Dermis blood vessel endothelial cell (primary cell): ENCODE measurements at regions not wholly inside any gene's neighbourhood (a gene's known extent, or its start where the extent isn't known, plus 50 kb on each side); places are given as distances from the start of the nearest gene placed in this dataset.

Experiments
- DNase-seq: peaks from one replicate; pipeline ENCODE4 v3.0.0; 2010

DNA sequence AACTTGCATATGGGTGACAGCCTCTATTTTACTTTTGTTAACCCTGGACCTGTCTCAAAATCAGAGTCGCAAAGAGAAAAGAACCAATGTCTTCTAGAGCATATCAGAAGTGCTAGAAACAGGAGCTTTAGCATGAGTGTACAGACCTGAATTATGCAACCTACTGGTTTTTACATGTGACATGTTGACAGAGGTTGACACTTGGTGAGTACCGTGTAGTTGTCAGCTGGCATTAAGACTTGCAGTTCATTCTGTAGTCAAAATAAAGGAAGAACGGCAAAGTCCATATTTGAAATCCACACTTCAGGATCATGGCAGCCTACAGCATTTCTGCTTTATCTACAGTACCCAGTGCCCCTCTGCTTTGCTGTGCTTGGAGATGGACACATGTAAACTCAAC lies 291.9 kb upstream of the TENM3 start:
- no peak for DNase-seq

DNA sequence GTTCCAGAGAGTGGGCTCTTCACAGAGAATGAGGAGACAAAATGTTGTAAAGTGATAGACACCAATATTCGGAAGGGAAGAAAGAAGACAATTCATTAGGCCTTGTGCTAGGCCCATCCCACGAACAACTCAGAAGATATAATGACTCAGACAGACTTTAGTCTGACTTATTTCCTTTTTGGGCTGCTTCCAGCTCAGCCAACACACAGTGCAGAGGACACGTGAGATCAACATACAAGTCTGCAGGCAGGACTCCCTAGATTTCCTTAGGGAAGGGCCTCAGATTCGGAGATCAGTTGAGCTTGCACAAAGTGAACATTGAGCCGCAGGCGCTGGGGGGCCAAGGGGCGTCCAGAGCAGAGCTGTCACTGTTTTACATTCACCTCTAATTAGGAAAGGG lies 290.7 kb upstream of the TENM3 start:
- DNase-seq, result no peak

DNA sequence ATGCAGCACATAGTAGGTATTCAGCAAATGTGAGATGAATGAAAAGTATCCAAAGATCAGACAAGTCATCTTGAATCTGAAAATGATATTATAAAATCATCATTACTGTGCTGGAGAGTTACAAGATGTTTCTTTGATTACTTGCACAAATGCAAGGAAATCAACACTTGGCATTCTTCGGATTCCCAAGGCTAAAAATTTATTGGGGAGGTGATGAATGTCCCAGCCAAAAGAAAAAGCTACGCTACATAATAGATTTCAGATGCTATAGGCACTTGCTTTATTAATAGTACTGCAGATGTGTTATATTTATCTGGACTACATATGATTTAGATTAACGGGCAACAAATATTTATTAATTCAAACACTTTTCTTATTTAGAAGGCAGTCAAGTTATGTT lies 286.7 kb upstream of the TENM3 start:
- no peak for DNase-seq

DNA sequence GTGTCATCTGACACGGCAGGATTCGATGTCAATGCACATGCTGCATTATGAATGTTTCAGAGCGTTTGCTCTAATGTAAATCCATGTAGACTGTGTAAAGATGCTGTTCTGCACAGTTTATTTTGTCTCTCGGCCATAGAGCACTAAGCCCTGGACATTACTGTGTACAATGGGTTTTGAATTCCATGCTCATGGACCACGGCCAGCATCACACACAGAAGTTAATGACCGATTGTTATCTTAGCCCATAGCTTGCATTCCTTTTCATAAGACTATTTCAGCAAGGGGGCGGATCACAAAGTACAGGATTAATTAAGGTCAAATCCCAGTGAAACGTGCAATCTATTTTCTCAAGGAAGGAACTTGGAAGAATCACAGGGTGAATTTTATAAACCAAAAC lies 286.1 kb upstream of the TENM3 start:
- no peak for DNase-seq

DNA sequence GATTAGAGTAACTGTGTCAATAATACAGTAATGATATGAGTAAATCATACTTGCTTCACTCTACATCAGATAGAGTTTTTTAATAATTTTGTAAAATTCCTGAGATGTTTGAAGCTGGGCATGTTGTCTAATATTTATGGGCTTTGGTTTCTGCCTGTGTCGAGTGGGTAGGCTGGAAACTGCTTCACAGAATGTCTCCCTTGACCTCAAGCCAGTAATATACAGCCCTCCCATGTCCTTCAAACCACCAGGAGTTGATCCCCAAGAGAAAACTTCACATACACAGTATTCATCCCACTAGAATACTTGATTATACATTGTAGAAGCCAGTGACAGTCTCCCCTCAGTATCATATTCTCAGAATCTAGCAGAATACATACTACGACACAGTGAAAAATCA lies 284.8 kb upstream of the TENM3 start:
- DNase-seq, result no peak

DNA sequence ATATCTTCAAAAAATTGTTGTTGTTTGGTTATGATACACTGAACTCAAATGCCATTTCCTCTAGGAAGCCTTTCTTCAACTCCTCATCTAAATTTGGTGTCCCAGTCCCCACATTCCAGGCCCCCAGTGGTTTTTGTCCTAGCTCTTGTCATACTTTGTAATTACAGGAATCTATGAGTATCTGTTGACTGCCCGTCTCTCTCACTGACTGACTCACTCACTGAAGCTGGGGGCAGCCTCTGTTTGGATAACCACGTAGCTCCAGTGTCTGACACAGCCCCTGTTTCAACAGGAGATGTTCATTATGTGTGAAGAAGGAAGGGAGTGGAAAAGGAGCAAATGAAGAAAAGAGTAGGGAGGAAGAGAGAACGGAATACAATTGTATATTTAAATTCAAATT lies 284.1 kb upstream of the TENM3 start:
- DNase-seq, result no peak

DNA sequence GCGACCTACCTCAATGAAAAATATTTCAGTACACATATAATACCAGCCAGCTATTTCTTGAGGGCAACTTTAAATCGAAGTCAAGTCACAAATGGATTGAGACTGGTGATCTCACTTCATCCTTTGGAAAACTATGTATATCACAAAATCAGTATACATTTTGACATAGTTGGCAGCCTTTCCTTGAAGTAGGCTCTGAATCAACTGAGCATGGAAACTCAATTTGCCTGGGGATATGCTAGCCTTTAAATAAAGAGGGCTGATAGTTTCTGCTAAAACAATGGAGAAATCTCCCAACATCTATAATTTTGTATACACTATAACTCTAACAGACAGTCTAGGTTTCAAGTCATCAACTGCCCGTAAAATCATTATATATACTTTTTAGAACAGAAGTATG lies 282.8 kb upstream of the TENM3 start:
- DNase-seq, result no peak

DNA sequence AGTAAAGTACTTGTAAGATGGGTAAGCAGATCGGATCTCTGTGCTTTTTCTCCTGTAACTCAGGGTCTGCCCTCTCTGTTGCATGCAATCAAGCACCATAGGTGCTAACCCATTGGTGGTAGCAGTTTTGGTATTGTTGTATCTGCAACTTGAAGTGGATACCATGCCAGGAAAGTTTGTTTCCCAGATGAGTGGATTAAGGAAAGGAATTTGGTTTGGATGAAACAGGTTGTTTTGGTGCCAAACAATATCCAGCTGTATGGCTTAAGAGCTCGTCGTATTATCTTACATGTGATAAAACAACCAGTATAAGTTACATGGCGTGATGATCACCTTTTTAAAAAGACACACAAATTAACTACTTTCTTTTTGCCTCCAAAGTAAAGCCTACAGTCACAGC lies 280.9 kb upstream of the TENM3 start:
- no peak for DNase-seq

DNA sequence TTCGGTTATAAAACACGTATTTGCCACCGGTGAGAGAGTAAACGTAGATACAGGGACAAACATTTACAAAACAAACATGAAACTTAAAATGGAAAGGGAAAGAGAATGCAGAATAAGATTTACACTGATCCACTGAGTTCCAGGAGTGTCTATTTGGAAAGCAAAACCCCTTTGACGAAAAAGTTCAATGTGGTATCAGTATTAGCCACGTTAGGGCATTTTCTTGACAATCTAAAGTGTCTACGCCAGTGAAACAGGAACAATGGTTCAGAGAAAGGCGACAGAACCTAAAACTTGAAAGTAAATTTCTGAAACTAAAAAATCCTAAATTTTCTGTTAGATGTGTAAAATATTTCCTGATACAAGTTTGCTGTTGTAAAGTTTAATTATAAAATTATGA lies 278.5 kb upstream of the TENM3 start:
- no peak for DNase-seq

DNA sequence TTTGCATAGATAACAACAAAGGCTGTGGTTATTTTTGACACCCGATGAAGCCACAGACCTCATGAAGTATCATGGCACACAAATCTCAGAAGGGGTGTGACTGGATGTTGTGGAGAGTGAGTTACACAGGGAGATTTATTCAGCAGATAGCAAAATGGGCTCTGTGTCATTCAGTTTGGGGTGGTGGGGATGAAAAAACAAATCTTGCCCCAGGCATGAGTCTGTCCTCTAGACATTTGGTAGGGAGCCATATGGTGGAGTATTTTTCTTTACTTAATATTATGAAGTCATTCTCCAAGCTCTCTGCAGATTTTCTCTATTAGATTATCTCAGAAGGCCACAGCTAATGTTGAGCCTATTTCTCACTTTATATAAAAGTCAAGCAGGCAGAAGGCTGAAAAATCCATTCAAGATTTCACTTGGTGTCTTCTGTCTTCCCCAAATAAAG lies 277.1 kb upstream of the TENM3 start:
- DNase-seq, result no peak

DNA sequence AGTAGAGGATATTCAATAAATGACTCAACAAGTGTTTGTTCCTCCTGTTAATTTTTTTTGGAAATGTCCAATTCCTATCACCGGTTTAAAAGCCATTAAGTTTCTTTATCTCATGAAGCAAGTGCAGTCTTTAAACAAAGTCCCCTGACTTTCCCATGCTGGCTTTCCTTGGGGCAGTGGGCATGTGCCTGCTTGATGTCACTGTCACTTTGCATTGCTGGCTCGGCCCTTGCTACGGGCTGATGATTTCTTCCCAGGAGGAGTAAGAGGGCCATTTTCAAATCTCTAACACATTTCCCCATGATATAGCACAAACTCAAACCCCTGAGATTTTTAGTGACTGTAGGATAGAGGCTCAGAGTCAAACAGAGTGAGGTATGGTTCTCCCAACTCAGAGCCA lies 275.8 kb upstream of the TENM3 start:
- DNase-seq, result no peak

DNA sequence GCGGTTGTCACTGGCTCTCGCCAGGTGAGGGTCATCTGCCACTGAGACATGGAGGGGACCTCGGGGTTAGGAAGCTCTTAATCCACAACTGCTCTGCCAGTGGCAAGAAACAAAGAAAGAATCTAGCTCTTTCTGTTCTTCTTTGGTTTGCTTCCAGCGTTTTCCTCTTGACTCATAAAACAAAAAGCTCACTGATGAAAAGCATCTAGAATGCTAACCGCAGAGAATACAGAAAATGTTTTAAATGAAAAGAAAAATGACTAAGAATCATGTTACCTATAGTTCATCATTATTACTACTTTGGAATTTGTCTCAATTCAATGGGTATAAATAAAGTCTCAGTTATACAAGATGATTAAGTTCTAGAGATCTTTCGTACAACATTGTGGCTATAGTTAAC lies 274.8 kb upstream of the TENM3 start:
- DNase-seq, result no peak

DNA sequence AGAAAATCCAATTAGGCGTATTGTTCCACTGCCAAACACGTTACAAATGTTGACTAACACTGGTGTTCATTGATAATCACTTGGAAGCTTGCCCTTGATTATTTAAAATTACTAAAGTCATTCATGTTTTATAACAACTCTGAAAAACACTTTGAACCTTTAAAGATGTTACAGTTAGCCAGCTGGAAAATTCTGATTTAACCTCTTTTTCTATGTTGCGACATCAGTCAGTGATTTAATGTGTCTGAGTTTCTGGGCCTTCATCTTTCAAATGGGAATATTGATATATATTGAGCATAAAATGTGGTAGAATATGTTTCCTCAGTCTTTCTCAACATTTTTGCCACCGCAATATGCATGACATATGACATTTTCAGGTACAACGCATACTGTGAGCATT lies 274.1 kb upstream of the TENM3 start:
- DNase-seq, result no peak

DNA sequence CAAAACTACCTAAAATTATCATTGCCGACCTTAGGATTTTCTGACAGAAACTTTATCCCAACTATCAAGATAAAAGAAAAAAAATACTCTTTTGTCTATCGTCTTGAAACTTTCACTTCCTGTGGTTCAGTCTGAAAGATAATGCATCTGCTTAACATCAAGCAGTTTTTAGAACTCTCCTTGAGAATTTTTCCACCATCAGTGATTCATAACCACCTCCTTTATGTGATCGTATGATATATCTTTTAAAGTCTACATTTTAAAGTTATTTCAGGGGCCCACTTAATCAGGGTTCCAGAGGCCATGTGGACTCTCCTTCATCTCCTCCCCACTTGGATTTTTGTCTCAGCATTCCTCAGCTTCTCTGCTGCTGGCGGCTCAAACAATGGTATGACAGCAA lies 272.8 kb upstream of the TENM3 start:
- no peak for DNase-seq

DNA sequence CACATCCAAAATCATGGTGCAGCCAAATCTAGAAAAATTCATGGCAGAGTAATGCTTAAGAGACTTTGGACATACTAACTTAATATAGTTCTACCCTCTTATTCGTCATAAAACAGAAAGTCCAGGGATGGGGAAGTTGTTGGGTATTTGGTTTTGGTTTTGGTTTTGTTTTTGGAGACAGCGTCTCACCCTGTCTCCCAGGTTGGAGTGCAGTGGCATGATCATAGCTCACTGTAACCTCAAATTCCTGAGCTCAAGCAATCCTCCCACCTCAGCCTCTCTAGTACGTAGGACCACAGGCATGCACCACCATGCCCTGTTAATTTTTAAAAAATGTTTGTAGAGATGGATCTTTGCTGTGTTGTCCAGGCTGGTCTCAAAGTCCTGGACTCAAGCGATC lies 271.8 kb upstream of the TENM3 start:
- no peak for DNase-seq

DNA sequence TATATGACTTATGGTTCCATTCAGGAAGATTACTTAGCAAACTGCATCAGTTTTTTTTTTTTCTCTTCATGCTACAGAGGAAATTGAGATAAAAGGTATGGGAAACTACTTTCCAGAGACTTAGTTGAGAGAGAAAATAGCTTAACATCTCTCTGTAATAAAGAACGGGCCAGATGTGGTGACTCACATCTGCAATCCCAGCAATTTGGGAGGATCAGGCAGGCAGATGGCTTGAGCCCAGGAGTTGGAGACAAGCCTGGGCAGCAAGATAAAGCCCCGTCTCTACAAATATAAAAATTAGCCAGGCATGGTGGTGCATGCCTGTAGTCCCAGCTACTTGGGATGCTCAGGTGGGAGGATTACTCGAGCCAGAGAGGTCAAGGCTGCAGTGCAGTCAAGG lies 271.2 kb upstream of the TENM3 start:
- no peak for DNase-seq

DNA sequence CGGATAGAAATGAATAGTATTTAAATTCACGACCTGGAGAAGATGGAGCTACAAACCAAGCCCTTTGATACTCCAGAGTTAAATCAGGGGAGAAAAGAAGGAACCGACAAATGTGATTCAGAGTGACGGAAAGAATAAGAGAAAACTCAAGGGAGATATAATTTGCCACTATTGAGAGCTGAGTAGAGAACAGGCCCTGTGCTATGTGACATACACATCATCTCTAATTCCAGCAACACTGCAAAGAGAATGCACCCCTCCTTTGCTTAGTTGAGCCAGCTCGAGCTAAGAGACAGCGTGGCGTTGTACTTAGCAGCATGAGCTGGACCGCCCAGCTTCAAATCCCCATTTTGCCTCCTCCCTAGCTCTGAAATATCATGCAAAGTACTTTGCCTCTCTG lies 266.4 kb upstream of the TENM3 start:
- no peak for DNase-seq

DNA sequence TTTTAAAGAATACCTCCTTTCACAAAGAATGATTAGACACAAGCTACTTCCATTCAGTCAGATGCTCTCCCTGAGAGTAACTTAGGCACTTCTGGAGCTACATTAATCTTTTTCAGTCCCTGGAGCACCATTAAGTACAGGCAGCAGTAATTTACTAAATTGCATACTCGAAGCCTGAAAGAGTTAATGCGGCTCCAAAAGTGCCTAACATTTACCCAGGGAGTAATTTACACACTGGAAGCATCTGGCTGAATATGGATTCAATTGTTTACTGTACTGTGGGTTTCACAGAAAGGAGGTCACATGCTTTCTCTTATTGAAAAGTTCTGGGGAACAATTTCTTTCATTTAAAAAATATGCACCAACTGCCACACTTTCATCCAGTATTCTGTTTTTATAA lies 260.8 kb upstream of the TENM3 start:
- no peak for DNase-seq

DNA sequence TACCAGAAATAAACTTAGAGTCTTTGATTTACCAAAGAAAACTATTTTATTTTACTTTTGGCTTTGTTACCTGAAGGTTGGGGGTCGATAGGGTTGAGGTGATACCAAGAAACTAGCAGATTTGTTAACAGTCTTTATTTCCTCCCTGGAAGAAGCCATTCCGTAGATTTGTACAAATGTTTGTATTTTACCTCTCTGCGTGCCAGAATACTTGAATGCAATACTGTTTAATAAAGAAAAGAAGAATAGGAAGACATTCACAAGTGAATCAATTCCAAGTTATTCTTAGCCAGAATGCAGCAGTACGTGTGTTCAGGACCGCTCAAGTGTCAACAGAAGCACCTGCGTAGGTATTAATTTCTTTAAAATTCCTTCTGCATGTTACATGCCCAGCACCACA lies 260.3 kb upstream of the TENM3 start:
- DNase-seq, result no peak

DNA sequence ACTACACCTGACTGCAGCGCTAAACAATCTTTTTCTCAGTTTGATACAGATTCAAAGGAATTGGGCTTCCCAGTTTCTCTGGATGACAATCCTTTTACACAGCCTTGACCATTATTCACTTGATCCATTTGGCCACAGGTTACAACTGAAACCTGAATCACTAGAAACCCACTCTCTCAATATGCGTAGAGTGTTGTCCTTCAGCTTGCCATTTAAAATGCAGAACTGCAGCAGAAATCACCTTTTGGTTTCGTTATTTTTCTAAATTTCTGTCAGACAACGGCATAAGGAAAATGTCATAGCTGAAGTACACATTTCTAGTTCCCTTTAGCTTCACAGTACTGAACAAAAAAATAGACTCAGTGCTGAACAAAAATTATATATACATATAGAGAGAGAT lies 255.8 kb upstream of the TENM3 start:
- no peak for DNase-seq

DNA sequence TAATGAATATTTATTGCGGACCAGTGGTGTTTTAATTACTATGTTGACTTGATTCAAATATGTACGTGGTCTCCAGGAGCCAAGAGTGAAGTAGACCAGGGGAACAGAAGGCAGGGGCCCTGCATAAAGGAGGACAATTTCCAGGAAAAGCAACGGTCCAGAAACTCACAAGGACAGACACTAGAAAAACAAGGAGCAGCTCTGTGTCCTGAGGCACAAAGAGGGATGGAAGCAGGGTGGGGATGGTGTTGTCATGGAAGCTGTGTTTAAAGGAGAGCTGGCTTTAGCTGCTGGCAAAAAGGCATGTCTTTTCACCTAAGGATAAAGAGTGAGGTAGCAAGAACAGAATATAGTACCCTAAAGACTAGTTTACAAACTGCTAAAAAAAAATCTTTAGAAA lies 254.1 kb upstream of the TENM3 start:
- no peak for DNase-seq

DNA sequence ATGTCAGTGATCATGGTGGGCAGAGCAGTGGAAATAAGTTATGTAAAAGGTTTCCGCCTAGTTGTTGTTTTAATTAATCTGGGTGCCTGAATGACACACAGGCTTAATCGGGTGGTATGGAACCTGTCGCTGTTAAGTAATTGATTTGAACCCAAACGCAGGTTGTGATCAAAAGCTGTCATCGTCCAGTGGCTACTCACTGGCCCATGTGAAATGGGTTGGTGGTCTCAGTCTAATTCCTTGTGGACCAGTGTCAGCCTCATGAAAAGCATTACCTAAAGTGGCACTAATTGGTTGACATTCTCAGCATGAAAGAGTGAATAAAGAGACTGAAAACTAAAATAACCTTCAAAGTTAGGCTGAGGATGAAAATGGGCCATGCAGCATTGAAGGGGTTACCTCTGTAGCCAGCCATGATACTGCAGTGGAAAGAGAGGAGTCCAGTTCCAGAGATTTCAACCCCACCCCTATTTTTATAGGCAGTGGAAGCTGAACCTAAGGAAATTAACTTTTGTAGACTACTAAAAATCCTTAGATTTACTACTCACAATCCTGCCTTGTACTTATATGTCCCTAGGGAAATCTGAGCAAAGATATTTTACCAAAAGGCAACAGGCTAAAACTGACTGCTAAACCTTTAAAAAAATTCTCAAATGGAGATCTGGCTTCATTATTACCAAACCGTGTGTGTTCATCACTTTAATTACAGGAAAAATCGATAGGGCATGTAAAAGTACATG lies 251.7 kb upstream of the TENM3 start:
- DNase-seq, result no peak

DNA sequence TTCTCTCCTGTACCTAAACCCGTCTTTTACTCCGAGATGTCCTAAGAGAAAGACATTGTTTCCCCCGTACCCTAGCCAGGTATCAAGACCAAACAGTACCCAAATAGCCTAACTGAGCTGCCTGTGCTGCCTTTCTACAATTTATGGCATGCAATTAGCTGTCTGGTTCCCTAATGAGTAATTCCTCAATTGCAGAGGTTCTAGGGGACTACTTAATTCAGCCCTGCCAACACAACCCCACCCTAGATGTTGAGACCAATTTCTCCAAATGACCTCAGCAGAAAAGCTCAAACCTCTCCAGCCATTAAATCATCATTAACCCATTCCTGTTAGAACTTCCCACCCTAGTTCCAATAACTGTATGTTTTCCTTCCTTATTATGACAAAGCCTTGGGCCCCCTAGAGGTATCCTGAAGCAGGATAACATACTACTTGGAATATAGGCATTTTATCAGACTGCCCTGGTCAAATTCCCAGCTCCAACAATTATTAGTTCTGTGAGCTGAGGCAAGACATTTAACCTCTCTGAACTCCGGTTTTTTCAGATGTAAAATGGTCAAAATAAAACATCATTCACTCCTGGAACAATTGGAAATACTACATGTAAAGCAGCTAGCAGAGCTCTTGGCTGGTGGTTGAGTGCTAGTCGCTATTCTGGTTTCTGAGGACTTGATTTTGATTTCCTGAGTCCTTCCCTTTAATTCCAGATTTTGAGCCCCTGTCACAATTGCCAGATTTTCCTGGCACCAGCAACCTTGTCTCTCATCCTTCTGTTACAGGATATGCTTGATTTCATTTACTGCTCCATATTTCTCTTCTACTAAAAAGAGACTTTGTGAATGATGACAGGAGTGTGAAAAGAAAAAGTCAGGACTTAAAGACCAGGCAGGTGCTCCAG lies 244.6 kb upstream of the TENM3 start:
- DNase-seq, result no peak

DNA sequence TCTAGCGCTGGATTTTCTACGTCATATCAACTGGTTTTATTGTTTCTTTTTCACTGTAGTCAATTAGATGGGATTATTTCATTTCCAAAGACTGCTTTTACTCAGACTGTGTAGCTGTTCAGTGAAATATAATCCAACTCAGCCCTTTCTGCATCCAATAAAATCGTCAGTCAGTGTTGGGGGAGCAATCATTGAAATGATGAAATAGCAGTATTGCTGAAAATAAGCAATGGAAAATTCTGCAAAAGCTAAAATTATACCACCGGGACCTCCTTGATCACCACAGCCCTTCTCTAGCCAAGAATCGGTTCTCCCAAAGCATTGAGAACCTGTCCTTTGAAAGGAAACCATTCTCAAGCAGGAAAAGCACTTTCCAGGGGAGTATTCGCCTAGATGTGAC lies 243.1 kb upstream of the TENM3 start:
- no peak for DNase-seq
